PC-9 (cell line): ENCODE measurements at regions not wholly inside any gene's neighbourhood (a gene's known extent, or its start where the extent isn't known, plus 50 kb on each side); places are given as distances from the start of the nearest gene placed in this dataset.

ENCODE experiments used
- CTCF ChIP-seq: fragments of 200-600 bp; sonication (generic); conservative IDR thresholded peaks from 2 replicates; pipeline ENCODE4 v1.6.1; 2017; ENCODE audit warnings: mixed run types, antibody characterized with exemption, mild to moderate bottlenecking, moderate library complexity
- EZH2 ChIP-seq: fragments of 200-600 bp; sonication (generic); IDR thresholded peaks from 2 replicates; pipeline ENCODE4 v1.8.0; 2017; ENCODE audit warnings: antibody characterized with exemption, low read depth

- TF ChIP-seq CTCF (no peak), EZH2 (no peak)
Observed at GRCh38 chrX:26409636-26410035, 193.7 kb downstream of the MAGEB5 start.
